DMS114 treated with DMSO at 0.1 percent for 48 hours (cell line): ENCODE measurements at regions not wholly inside any gene's neighbourhood (a gene's known extent, or its start where the extent isn't known, plus 50 kb on each side); places are given as distances from the start of the nearest gene placed in this dataset.
A peak's percentile ranks its signal among the peaks of the same experiment; 100 is the strongest.
"Not testable (repeated sequence)": the region's sequence is repeated elsewhere in the genome, so short reads cannot be mapped to it uniquely, and the experiment has no call there.

Experiments used
- DNase-seq: peaks from one replicate; lab custom pipeline; 2025; ENCODE audit not compliant: unreplicated experiment; lab: John Stamatoyannopoulos, UW

DNA sequence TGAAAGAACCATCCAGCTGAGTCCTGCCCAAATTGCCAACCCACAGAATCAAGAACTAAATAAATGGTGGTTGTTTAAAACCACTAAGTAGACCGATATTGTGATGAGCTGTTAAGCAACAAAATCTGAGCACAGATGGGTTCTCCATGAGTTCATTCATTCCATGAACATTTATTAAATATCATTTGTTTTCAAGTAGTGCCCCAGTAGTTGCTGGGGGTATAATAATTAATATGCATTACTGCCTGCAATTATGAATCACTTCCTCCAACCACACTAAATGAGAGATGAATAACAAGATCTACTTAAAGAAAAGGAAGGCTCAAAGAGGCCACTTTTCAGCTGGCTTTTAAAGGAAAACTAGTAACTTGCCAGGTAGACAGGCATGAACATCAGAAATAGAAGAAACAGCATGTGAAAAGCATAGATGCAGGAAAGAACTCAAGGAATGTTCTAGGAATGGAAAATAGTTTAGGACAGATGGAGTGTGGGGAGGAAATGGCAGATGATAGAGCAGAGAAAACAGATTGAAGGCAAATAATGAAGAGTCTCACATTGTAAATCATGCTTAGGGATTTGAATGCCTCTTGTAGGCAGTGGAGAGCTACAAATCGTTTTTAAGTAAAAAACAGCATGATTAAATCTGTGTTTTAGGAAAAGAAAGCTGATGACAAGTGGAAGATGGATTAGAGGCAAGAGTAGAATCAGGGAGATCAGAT lies 641.7 kb upstream of the DIPK2B start:
- no peak for DNase-seq

DNA sequence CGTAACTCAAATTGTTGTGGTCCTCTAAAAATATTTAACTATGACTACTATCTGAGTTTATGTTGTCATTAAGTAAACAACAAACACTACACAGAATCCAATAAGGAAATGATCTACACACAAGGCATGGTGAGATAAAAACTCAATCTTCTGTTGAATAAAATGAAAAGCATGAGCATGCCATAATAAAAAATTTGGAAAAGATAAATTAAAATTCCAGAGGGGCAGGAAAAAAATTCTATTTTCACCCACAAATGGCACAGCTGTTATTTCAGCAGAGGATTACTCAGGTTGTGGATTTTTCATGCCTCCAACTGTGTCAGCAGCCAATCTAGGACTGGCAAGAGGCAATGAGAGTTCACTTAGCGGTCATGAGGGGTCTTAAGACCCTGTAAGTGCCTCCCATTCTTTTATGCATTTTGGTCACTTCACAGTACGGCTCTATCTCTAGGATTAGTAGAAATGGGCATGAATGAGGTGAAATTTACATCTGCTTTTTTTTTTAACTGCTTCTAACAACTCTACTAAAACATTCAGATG lies 639.8 kb upstream of the DIPK2B start:
- no peak for DNase-seq

DNA sequence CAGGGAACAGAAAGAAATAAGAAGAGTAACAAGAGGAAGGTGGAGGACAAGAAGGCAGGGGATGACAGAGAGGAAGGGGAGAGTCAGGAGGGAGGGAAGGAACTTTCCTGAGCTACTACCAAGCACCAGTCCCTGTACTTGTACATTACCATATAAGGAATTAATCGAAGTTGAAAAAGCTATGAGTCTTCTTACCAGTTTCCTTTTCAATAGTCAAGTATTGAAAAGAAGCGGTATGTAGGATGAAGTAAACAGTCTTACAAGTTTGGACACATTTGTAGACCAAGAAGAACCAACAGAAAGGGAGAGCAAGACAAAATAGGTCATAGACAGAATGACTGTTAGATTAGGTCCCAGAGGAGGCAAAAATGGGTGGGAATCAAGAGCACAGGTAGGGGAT lies 629.7 kb upstream of the DIPK2B start:
- no peak for DNase-seq

DNA sequence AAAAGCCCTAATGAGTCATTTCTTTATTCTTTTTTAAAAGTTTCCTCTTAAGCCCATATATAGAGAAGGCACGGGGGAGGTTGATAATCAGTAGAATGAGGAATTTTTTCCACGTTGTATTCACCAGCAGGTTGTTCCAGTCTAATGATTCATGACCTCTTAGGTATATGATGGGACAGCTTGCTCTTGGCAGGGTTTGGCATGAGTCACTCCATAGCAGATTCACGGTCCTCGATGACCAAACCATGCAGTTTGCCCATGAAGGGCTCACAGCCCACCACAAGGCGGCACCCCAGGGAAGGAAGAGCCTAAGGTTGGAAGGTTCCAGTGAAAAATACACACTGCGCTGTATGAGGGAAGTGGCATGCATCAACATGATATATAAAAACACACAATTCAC lies 623.8 kb upstream of the DIPK2B start:
- DNase-seq = no peak

DNA sequence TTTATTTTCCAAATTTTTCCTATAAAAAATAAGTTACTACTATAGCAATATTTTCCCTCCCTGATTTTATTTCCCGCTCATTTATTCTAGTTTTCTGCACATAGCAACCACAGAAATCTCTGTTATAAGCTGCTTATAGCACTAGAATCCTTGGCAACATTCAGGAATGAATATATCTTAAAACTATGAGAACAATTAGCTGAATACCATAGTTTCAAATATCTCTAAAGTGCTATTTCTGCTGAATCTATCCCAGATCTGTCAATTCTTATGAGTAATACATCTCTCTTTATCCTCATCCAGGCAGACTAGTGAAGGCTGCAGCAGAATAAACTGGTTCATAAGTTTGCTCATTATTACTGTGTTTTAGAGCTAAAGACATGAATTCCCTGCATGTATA lies 622.9 kb upstream of the DIPK2B start:
- DNase-seq = no peak

DNA sequence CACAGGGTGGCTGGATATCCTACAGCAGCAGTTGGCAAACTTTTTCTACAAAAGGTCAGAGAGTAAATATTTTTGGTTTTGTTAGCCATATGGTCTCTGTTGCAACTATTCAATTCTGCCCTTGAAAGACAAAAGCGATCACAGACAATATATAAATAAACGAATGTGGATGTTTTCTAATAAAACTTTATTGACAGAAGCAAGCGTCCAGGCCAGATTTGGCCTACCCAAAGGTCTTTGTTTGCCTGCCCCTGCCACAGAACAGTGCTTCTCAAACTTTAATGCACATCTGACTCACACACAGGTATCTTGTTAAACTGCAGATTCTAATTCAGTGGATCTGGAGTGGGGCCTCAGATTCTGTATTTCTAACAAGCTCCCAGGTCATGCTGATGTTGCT lies 621.4 kb upstream of the DIPK2B start:
- no peak for DNase-seq

DNA sequence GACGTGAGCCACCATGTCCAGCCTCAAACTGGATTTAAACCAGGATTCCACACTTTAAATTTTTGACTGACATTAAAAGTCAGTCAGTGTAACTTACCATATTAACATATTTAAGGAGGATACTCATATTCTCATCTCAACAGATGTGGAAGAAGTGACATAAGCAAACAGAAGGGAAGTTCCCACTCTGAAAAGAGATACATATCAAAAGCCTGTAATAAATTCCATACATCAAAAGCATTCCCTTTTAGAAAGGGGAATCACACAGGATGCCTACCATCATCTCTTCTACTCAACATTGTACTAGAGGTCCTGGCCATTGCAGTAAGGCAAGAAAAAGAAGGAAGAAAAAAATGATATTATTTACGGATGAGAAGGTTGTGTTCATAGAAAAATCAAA lies 618.2 kb upstream of the DIPK2B start:
- DNase-seq = no peak

DNA sequence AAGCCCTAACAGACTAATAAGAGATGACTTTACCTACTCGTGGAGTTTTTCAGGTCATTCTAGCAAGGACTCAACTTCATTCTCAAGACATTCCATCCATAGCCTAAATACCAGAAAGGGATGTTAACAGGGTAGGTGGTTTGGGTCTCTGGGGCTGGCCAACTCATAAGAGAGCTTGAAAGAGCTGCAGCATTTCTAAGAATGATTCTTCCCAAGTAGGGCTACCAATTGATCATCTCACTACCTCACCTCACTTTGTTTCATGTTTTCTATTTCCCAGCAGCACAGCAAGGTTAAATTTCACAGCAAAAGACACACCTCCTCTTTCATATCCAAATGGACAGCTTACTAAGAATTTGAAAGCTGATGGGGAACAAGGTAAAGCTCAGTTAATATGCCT lies 614.8 kb upstream of the DIPK2B start:
- DNase-seq = no peak

DNA sequence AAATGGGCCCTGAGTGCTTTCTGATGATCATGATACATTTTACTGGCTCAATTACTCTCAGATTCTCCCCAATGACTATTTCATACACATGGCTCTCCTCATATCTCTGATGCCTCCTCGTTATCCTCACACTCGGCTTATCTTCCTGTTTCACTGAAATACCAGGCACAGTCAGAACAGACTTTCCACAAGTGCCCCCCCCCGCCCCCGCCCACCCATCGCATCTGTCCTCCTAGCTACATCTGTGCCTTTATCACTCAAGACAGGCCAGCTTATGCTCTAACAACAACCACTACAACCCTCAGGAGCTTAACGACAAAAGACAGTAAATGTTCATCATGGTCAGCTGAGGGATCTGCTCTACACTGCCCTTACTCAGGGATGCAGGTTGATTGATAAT lies 610.6 kb upstream of the DIPK2B start:
- DNase-seq = no peak

DNA sequence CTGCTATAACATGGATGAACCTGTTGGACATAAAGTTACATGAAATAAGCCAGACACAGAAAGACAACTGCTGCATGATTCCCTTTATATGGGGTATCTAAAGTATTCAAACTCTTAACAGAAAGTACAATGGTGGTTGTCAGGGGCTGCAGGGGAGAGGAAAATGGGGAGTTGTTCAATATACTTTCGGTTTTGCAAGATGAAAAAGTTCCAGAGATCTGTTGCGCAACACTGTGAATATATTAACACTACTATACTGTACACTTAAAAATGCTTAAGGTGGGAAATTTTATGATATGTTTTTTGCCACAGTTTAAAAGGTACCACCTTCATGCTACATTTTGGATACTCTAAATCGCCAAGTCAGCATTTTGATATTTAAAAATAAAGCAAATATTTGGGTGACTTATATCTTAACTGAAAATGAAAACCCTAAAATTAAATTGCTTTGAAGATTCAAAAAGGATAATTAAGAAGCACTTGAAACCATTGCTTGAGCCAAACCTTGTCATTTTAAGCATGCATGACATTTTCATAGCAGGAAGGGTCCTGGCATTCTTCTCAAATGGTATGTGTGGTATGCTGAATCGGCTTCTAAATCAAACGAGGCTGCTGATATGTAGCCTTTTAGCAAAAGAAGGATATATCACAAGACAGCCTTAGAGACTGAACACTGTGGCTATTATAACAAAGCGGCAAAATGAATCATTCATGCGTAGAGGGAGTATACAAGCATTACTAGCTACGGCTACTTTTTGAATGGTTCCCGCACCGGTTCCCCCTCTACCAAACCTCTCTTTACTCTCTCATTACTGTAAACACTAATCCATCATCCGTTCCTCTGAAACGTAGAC lies 607.1 kb upstream of the DIPK2B start:
- DNase-seq = peak; percentile 87

DNA sequence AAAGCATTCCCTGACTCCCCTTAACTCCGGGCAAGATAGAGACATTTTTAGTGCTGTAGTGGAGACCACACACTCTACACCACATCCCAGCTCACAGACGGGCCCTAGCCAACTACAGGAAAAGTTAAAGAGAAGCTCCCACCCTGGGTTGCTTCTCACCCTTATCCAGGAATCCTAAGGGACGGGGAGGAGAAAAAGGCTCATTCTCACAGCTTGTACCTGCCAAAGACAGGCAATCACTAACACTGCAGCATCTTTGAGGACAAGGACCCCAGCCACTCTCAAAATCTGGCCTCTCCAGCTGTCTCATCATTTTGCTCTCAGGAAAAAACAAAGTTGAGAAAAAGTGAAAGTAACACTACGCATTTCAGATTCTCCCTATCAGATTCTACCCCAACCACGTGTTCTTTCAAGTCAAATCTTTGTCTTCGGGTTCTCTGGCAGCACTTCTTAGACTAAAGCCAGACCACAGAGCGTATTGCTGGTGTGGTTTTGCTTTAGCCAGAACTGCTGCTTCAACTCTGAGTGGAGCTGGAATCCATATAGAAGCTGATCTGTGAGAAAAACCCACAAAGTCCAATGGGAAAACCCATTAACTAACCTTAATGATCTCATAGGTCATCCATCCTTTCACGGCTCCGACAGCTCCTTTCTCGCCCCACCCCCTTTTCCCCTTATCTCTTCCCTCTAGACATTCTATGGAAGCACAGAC lies 605.9 kb upstream of the DIPK2B start:
- DNase-seq = no peak

DNA sequence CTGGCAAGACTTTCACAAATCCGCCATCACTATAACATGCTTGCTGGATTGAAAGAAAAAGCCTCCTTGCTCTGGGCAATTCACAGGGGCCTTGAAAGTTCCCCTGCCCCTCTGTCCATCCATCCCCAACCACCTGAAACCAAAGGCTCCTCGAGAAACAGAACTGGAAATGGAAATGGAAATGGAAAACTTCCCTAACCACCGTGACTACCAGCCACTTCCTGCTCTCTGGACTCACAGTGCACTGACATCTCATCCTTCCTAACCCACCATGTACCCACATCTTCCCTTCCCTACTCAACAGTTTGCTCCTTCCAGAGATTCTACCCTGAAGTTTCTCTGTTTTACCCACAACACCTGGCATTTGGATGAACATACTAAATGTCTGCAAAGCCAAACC lies 603.6 kb upstream of the DIPK2B start:
- no peak for DNase-seq

DNA sequence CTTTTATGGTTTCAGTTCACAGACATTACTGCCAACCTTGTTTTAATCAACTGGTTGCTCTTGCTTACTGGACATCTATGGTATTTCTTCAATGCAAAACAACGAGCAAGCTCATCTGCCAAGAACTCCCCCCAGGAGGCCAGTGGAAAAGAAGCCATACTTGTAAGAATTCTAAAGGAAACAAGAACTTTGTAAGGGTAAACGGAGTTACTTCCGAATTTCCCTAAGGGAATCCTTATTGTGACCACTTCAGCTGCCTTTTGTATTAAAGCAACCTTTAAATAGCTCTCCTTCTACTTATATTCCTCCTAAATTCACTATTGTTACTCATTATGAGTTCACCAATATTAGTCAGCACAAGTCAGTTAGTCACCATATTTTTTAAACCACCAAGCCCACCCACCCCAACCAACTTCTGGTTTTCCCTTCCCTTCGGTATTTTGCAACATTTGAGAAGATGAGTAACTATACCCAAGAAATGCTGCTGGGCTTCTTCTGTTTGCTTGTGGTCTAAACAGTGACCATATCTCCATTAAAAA lies 602.8 kb upstream of the DIPK2B start:
- no peak for DNase-seq

DNA sequence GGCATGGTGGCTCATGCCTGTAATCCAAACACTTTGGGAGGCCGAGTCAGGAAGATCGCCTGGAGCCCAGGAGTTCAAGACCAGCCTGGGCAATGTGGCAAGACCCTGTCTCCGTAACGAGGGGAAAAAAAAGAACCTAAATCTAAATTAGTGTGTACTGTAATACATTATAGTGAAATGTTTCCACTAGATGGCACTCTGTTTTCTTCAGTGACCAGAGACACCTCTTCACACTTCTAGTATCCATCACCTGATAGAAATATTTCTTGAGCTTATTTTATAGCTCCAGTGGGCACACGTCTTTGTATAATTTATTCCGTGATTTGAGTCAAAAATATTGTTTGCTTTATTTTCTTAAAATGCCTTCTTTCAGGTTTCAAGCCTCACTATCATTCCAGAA lies 600.9 kb upstream of the DIPK2B start:
- peak; percentile 30 for DNase-seq

DNA sequence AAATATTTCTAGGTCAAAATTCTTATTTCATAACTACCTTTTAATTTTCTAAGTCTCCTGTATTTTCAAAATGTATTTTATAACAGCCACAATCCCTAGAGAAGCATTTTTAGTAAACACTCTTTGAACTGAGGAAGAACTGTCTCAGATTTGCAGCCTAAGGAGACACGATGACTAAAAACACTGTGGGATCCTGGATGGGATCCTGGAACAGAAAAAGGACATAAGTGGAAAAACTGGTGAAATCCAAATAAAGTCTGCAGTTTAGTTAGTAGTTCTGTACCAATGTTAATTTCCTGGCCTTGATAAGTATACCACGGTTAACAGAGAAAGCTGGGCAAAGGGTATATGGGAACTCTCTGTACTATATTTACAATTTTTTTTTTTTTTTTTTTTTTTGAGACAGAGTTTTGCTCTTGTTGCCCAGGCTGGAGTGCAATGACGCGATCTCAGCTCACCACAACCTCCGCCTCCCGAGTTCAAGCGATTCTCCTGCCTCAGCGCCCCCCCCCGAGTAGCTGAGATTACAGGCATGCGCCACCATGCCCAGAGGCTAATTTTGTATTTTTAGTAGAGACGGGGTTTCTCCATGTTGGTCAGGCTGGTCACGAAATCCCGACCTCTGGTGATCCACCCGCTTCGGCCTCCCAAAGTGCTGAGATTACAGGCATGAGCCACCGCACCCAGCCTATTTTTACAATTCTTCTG lies 600.2 kb upstream of the DIPK2B start:
- DNase-seq = not testable (repeated sequence)

DNA sequence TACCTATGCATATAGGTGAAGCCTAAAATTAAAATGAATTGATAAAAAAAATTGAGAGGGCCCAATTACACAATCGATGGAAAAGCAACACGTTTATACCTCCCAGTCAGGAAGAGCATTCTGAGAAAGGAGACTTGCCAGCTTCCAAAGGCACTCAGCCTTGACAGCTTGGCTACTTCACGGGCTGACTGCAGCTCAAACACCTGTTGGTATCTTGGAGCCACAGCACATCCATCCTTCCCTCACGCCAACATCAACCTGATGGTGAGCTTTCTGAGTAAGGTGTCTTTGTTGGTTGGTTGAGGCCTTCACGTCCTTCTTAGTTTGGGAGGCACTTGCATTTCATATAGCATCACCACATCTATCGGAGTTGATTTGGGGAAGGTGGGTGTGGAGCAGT lies 598.9 kb upstream of the DIPK2B start:
- DNase-seq = no peak

DNA sequence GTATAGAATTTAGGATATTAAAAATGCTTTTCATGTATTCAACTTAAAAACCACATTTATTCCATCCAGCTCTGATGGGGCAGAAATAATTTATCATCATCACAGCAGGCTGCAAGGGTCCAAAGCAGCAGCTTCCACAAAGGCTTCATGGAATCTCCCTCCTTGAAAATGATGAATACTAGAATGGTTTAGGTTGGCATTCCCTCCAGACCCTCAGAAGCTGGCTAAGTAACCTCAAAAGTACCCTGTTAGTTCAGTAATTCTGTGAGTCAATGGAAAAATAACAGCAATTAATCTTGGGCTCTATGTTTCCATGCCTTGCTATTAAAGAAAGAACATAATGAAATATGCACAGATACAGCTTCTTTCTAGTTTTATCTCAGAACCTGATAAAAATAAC lies 594.9 kb upstream of the DIPK2B start:
- DNase-seq = no peak

DNA sequence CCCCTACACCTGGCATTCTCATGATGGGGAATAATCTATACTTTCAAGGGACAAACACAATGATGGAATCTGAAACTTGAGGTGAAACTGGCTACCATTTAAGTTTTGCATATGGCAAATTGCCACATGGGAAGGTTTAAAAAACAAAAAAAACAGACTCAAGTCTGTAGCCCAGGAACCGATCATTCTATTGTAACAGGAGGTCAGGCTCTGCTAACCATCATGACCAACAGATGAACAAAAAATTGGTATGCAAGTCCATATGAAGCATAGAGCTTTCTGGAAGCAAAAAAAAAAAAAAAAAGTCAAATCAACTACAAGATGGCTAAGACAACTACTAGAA lies 594.3 kb upstream of the DIPK2B start:
- DNase-seq = no peak

DNA sequence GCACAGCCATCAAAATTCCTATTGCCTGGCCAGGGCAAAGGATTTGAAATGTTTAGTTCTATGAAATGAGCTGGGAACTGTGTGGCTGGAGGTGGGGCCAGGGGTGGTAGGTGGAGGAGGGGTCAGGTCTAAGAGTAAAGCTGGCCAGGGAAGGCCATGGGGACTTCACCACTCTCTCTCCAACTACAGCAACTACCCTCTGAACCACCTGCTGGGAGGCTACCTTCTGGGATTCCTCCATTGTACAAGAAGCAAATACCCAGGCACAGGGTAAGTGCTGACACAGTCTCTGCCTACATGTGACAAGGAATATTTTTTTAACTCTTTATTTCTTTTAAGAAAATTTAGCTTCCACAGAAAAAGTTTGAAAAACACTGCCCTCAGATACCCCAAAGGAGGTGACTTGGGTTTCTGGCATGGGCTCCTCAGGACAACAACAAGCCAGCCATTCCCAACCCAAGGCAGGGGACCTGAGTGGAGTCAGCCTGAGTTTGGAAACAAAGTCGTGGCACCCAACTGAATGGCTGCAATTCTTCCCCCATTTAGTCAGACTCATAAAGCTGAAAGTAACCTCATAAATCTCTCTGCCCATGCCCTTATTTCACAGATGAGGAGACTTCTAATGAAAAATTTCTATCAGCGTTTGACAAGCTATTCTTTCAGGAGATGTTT lies 593.8 kb upstream of the DIPK2B start:
- no peak for DNase-seq

DNA sequence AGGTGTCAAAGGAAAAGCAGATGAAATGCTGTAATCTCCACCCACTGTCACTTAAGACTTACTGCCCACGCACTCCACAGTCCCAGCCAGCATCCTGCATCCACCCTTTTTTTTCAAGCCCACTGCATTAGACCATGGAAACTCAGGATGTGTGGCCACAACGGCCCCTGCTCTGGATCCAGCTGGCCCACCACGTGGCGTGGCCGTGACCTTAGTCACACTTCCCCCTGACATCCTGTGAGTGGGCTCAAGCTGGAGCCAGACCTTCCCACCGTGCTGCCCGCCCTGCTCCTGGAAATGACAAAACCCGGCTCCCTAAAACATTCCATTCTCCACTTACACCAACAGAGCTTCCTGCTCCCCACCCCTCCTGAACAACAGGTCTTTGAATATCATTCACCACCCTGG lies 588.3 kb upstream of the DIPK2B start:
- DNase-seq = no peak
